ENCODE measurements at regions not wholly inside any gene's neighbourhood (a gene's known extent, or its start where the extent isn't known, plus 50 kb on each side); places are given as distances from the start of the nearest gene placed in this dataset.

GRCh38 chr3:64331605-64332004 is 106.3 kb upstream of the PRICKLE2 start:
- H3K9me3 Mint-ChIP-seq = peaks cover 0 to 3% (median 2%) of the 10 kb centered on the region in 7 donors
- Histone ChIP-seq H3K9me3 (replicated peaks in 1 of 2; ENCODE audit: control insufficient read depth in 1 of 2, insufficient read depth in 1 of 2, low read length in 2 of 2) (no peaks in the 10 kb centered on the region), H3K27ac (ENCODE audit: low read depth in 1 of 2, low read length in 2 of 2) (no peak overlapping the region), H3K4me1 (ENCODE audit: control insufficient read depth in 1 of 2, insufficient read depth in 2 of 2, low read length in 2 of 2) (no peaks in the 10 kb centered on the region), H3K27me3 (ENCODE audit: control insufficient read depth in 2 of 2, insufficient read depth in 2 of 2, low read length in 2 of 2) (no peaks in the 10 kb centered on the region), H2AFZ (ENCODE audit: insufficient read depth, low read depth, low read length, poor library complexity, severe bottlenecking) (no peak overlapping the region), H3K36me3 (replicated peaks in 1 of 2; ENCODE audit: control insufficient read depth in 1 of 2, insufficient read depth in 2 of 2, low read length in 2 of 2) (no peaks in the 10 kb centered on the region), H3K4me2 (replicated peaks; ENCODE audit: extremely low read depth, low read length, poor library complexity, severe bottlenecking) (no peak overlapping the region), H3K9ac (ENCODE audit: insufficient read depth, low read length, poor library complexity, severe bottlenecking) (no peak overlapping the region), H3K4me3 (replicated peaks in 1 of 3; ENCODE audit: low read depth in 2 of 3, low read length in 3 of 3) (no peak overlapping the region), H3K79me2 (ENCODE audit: insufficient read depth, low read length) (no peaks in the 10 kb centered on the region), H4K20me1 (ENCODE audit: insufficient read depth, low read length) (no peaks in the 10 kb centered on the region)
- intact Hi-C loops (cut with micrococcal nuclease) = no loop called here
- no peak overlapping the region for H3K27ac Mint-ChIP-seq
- peaks cover 0 to 1% (median 0%) of the 10 kb centered on the region in 3 donors for H3K27me3 Mint-ChIP-seq (ENCODE audit: low read depth in 3 of 3)
- 90% methylated on average over 7 of the region's 12 CpGs for WGBS (ENCODE audit: insufficient coverage)
- no peaks in the 10 kb centered on the region for H3K36me3 Mint-ChIP-seq
- no peak for TF ChIP-seq CTCF (IDR thresholded peaks at IDR 0.05)
- no peaks in the 10 kb centered on the region for H3K4me1 Mint-ChIP-seq
- no peak overlapping the region for H3K4me3 Mint-ChIP-seq
- DNase-seq = no peak

GRCh38 chr3:64329037-64329436 is 103.8 kb upstream of the PRICKLE2 start:
- Histone ChIP-seq H3K9ac (ENCODE audit: insufficient read depth, low read length, poor library complexity, severe bottlenecking) (no peak overlapping the region), H3K27me3 (ENCODE audit: control insufficient read depth in 2 of 2, insufficient read depth in 2 of 2, low read length in 2 of 2) (no peaks in the 10 kb centered on the region), H4K20me1 (ENCODE audit: insufficient read depth, low read length) (no peaks in the 10 kb centered on the region), H3K27ac (ENCODE audit: low read depth in 1 of 2, low read length in 2 of 2) (no peak overlapping the region), H3K9me3 (replicated peaks in 1 of 2; ENCODE audit: control insufficient read depth in 1 of 2, insufficient read depth in 1 of 2, low read length in 2 of 2) (no peaks in the 10 kb centered on the region), H3K79me2 (ENCODE audit: insufficient read depth, low read length) (no peaks in the 10 kb centered on the region), H3K4me2 (replicated peaks; ENCODE audit: extremely low read depth, low read length, poor library complexity, severe bottlenecking) (no peak overlapping the region), H2AFZ (ENCODE audit: insufficient read depth, low read depth, low read length, poor library complexity, severe bottlenecking) (no peak overlapping the region), H3K36me3 (replicated peaks in 1 of 2; ENCODE audit: control insufficient read depth in 1 of 2, insufficient read depth in 2 of 2, low read length in 2 of 2) (no peaks in the 10 kb centered on the region), H3K4me1 (ENCODE audit: control insufficient read depth in 1 of 2, insufficient read depth in 2 of 2, low read length in 2 of 2) (no peaks in the 10 kb centered on the region), H3K4me3 (replicated peaks in 1 of 3; ENCODE audit: low read depth in 2 of 3, low read length in 3 of 3) (no peak overlapping the region)
- peaks cover 0 to 1% (median 0%) of the 10 kb centered on the region in 3 donors for H3K27me3 Mint-ChIP-seq (ENCODE audit: low read depth in 3 of 3)
- intact Hi-C loops (cut with micrococcal nuclease) = no loop called here
- no CpG with 5 or more reads among the region's 3 CpGs for WGBS (ENCODE audit: insufficient coverage)
- H3K4me1 Mint-ChIP-seq = no peaks in the 10 kb centered on the region
- DNase-seq = no peak
- H3K27ac Mint-ChIP-seq = no peak overlapping the region
- TF ChIP-seq CTCF (IDR thresholded peaks at IDR 0.05) = no peak
- no peak overlapping the region for H3K4me3 Mint-ChIP-seq
- no peaks in the 10 kb centered on the region for H3K36me3 Mint-ChIP-seq
- H3K9me3 Mint-ChIP-seq = peaks cover 0 to 4% (median 2%) of the 10 kb centered on the region in 7 donors

Data from CD14-positive monocyte (primary cell).